HG03469 (cell line): ENCODE measurements at regions not wholly inside any gene's neighbourhood (a gene's known extent, or its start where the extent isn't known, plus 50 kb on each side); places are given as distances from the start of the nearest gene placed in this dataset.

Experiments used
- ATAC-seq: cut with Tn5 transposase; IDR thresholded peaks from one replicate; pipeline ENCODE4 v1.9.1; 2021; ENCODE audit warnings: mild to moderate bottlenecking, moderate library complexity, moderate number of reproducible peaks; ENCODE audit not compliant: unreplicated experiment

GRCh38 chr21:43304621-43305335 is 122.2 kb downstream of the SIK1 start:
- no peak for ATAC-seq

- no peak for ATAC-seq
Measured at GRCh38 chr21:43304206-43304605, 122.7 kb downstream of the SIK1 start.

- ATAC-seq, result no peak
Measured at GRCh38 chr21:43303275-43304178, 123.4 kb downstream of the SIK1 start.

- ATAC-seq, result no peak
Measured at GRCh38 chr21:43302769-43303168, 124.2 kb downstream of the SIK1 start.

GRCh38 chr21:43302062-43302700 is 124.8 kb downstream of the SIK1 start:
- ATAC-seq, result no peak

GRCh38 chr21:43301409-43302061 is 125.4 kb downstream of the SIK1 start:
- ATAC-seq, result no peak

GRCh38 chr21:43300496-43301408 is 126.2 kb downstream of the SIK1 start:
- no peak for ATAC-seq

GRCh38 chr21:43299441-43300277 is 127.3 kb downstream of the SIK1 start:
- no peak for ATAC-seq

- no peak for ATAC-seq
Measured at GRCh38 chr21:43298546-43299440, 128.1 kb downstream of the SIK1 start.

GRCh38 chr21:43297989-43298388 is 128.9 kb downstream of the SIK1 start:
- ATAC-seq, result no peak

- ATAC-seq, result no peak
Measured at GRCh38 chr21:43297391-43297981, 128.7 kb downstream of the CRYAA start.

GRCh38 chr21:43295066-43295958 is 126.5 kb downstream of the CRYAA start:
- no peak for ATAC-seq

GRCh38 chr21:43294194-43294902 is 125.5 kb downstream of the CRYAA start:
- no peak for ATAC-seq

- ATAC-seq, result no peak
Measured at GRCh38 chr21:43292866-43293142, 124.0 kb downstream of the CRYAA start.

GRCh38 chr21:43292041-43292865 is 123.4 kb downstream of the CRYAA start:
- no peak for ATAC-seq
